Calu3 (cell line): ENCODE measurements at regions not wholly inside any gene's neighbourhood (a gene's known extent, or its start where the extent isn't known, plus 50 kb on each side); places are given as distances from the start of the nearest gene placed in this dataset.

ENCODE experiments used
- BruUV-seq: library from RNA; stranded (reverse); fragments of 400-500 nt; replicated peaks from 2 replicates; lab custom pipeline; 2021; lab: Mats Ljungman, UMichigan
- CTCF ChIA-PET: fragments of 300-600 bp; sonication (Branson Sonifier 250); formaldehyde crosslinking; loops from one replicate; lab custom pipeline; 2022; ENCODE audit warnings: antibody characterized with exemption; lab: Charles Lee
- DNase-seq: peaks from one replicate; pipeline ENCODE4 v3.0.0; 2022
- H3K27ac Mint-ChIP-seq: one replicate; pipeline ENCODE4 v1.8.0; 2022; ENCODE audit warnings: mixed read lengths; ENCODE audit not compliant: unreplicated experiment
- H3K27me3 Mint-ChIP-seq: one replicate; pipeline ENCODE4 v1.8.0; 2022; ENCODE audit warnings: mixed read lengths; ENCODE audit not compliant: unreplicated experiment
- H3K36me3 Mint-ChIP-seq: one replicate; pipeline ENCODE4 v1.8.0; 2022; ENCODE audit warnings: mild to moderate bottlenecking, moderate library complexity, mixed read lengths; ENCODE audit not compliant: insufficient read depth, unreplicated experiment
- H3K4me1 Mint-ChIP-seq: one replicate; pipeline ENCODE4 v1.8.0; 2022; ENCODE audit warnings: mild to moderate bottlenecking, low read depth, mixed read lengths; ENCODE audit not compliant: unreplicated experiment
- H3K4me3 Mint-ChIP-seq: one replicate; pipeline ENCODE4 v1.8.0; 2022; ENCODE audit warnings: mild to moderate bottlenecking, low read depth, moderate library complexity, mixed read lengths; ENCODE audit not compliant: unreplicated experiment
- H3K9me3 Mint-ChIP-seq: one replicate; pipeline ENCODE4 v1.8.0; 2022; ENCODE audit warnings: low read depth, mixed read lengths; ENCODE audit not compliant: unreplicated experiment
- intact Hi-C: fragments of 100-400 bp; cut with micrococcal nuclease; formaldehyde crosslinking; loops from one replicate; pipeline ENCODE4 v1.10.0; 2022; ENCODE audit not compliant: unreplicated experiment
- TF ChIP-seq, protein P1 (sequence below): fragments of 200-600 bp; IDR thresholded peaks from one replicate; pipeline ENCODE4 v1.8.0; 2022; ENCODE audit warnings: antibody characterized with exemption; ENCODE audit not compliant: unreplicated experiment

DNA sequence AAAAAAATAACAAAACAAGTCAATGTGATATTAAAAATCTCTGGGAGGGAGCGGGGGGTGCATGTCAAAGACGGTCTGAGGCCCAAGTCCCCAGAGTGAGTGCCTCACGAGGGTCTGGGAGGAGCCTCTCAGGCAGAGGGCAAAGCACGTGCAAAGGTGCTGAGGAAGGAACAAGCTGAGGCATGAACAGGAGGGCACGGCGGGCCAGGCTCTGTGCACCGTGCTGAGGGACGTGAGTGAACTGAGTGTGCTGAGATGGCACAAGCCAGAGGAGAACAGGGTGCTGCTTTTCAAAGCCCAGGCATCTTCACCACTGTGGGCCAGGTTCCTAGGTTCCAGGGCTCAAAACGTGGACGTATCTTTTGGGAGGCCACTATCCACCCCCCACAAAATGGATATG lies 142.1 kb upstream of the PHACTR3 start:
- BruUV-seq = no TSS peak
- Mint-ChIP-seq H3K27me3 (peaks cover 99% of the 10 kb centered on the region), H3K27ac (no peak overlapping the region), H3K4me1 (no peaks in the 10 kb centered on the region), H3K4me3 (no peak overlapping the region), H3K9me3 (no peaks in the 10 kb centered on the region), H3K36me3 (no peaks in the 10 kb centered on the region)
- intact Hi-C loops = no loop called here
- CTCF ChIA-PET = no interaction called here
- no peak for DNase-seq
- TF ChIP-seq, protein P1, sequence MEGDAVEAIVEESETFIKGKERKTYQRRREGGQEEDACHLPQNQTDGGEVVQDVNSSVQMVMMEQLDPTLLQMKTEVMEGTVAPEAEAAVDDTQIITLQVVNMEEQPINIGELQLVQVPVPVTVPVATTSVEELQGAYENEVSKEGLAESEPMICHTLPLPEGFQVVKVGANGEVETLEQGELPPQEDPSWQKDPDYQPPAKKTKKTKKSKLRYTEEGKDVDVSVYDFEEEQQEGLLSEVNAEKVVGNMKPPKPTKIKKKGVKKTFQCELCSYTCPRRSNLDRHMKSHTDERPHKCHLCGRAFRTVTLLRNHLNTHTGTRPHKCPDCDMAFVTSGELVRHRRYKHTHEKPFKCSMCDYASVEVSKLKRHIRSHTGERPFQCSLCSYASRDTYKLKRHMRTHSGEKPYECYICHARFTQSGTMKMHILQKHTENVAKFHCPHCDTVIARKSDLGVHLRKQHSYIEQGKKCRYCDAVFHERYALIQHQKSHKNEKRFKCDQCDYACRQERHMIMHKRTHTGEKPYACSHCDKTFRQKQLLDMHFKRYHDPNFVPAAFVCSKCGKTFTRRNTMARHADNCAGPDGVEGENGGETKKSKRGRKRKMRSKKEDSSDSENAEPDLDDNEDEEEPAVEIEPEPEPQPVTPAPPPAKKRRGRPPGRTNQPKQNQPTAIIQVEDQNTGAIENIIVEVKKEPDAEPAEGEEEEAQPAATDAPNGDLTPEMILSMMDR = no peak

- no peak overlapping the region for H3K4me3 Mint-ChIP-seq
- no peak overlapping the region for H3K27ac Mint-ChIP-seq
- TF ChIP-seq, protein P1 = no peak
- no peaks in the 10 kb centered on the region for H3K36me3 Mint-ChIP-seq
- no TSS peak for BruUV-seq
- intact Hi-C loops = no loop called here
- H3K9me3 Mint-ChIP-seq = no peaks in the 10 kb centered on the region
- H3K27me3 Mint-ChIP-seq = peaks cover 95% of the 10 kb centered on the region
- no peaks in the 10 kb centered on the region for H3K4me1 Mint-ChIP-seq
- CTCF ChIA-PET = no interaction called here
- no peak for DNase-seq
These were observed 140.8 kb upstream of the PHACTR3 start for GRCh38 chr20:59463541-59463940.

GRCh38 chr20:59466107-59466815 lies 138.1 kb upstream of the PHACTR3 start:
- CTCF ChIA-PET = no interaction called here

DNA sequence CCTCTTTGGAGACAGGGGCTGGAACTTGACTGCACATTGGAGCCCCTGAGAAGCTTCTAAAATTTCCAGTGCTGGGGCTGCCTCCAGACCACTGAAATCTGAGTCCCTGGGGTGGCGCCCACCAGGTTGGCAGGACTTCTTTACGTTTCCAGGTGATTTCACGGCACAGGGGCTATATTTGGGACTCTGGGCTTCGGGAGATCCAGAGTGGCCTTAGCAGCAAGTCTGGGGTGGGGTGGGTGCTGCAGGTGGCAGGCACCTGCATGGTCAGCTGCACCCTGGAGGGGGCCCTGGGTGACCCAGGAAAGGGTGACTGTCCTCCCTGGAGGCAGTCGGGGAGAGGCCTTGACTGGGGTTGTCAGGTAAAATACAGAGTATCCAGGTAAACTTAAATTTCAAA lies 135.5 kb upstream of the PHACTR3 start:
- Mint-ChIP-seq H3K9me3 (no peaks in the 10 kb centered on the region), H3K36me3 (no peaks in the 10 kb centered on the region), H3K4me1 (no peaks in the 10 kb centered on the region), H3K27ac (no peak overlapping the region), H3K4me3 (no peak overlapping the region), H3K27me3 (peaks cover 95% of the 10 kb centered on the region)
- BruUV-seq = no TSS peak
- CTCF ChIA-PET = no interaction called here
- TF ChIP-seq, protein P1 = no peak
- intact Hi-C loops = no loop called here
- no peak for DNase-seq

More at GRCh38 chr20:59466107-59466815, 138.1 kb upstream of the PHACTR3 start:
- no TSS peak for BruUV-seq
- no peak for DNase-seq
- Mint-ChIP-seq H3K36me3 (no peaks in the 10 kb centered on the region), H3K27me3 (peaks cover 95% of the 10 kb centered on the region), H3K4me3 (no peak overlapping the region), H3K4me1 (no peaks in the 10 kb centered on the region), H3K27ac (no peak overlapping the region), H3K9me3 (no peaks in the 10 kb centered on the region)
- TF ChIP-seq, protein P1 = no peak
- intact Hi-C loops = no loop called here
